HCT116 (cell line): ENCODE measurements at regions not wholly inside any gene's neighbourhood (a gene's known extent, or its start where the extent isn't known, plus 50 kb on each side); places are given as distances from the start of the nearest gene placed in this dataset.

Experiments
- ATAC-seq: fragments of 200-7000 bp; cut with Tn5 transposase; 2 replicates; pipeline ENCODE4 v1.9.1; 2020; ENCODE audit warnings: mild to moderate bottlenecking, moderate library complexity
- BruUV-seq: library from RNA; stranded (reverse); fragments of 400-500 nt; replicated peaks from 2 replicates; lab custom pipeline; 2021; lab: Mats Ljungman, UMichigan
- CTCF ChIA-PET: fragments of 300-600 bp; sonication (Branson Sonifier 250); formaldehyde crosslinking; loops from one replicate; lab custom pipeline; 2021; ENCODE audit warnings: antibody characterized with exemption; lab: Charles Lee
- POLR2A ChIA-PET: fragments of 300-600, 350-600 bp; sonication (Branson Sonifier 250); formaldehyde crosslinking; loops from one replicate; lab custom pipeline; 2021; ENCODE audit warnings: antibody characterized with exemption; lab: Charles Lee
- RAD21 ChIA-PET, 2 experiments: fragments of 300-600 bp; sonication (Branson Sonifier 250); formaldehyde crosslinking; loops; one replicate each; lab custom pipeline; 2023; ENCODE audit warnings: low total read pairs in 2 of 2; ENCODE audit not compliant: uncharacterized antibody in 2 of 2, unreplicated experiment in 2 of 2, low non-redundant PET in 1 of 2; lab: Charles Lee
- DNase-seq: peaks from one replicate; pipeline ENCODE4 v3.0.0-alpha.2; 2010; ENCODE audit warnings: low read depth, low spot score
- H2AFZ ChIP-seq: fragments of 200-600 bp; shearing (Covaris generic), sonication (generic); 2 replicates; pipeline ENCODE4 v1.6.1; 2017; ENCODE audit warnings: low read depth, mixed run types, mixed read lengths, antibody characterized with exemption, low read length; ENCODE audit not compliant: poor library complexity, severe bottlenecking
- H3K27ac ChIP-seq: 2 replicates; pipeline ENCODE4 v1.5.1; 2012; ENCODE audit warnings: low read depth, low read length
- H3K27me3 ChIP-seq: fragments of 200-600 bp; sonication (generic); 2 replicates; pipeline ENCODE4 v1.6.1; 2016; ENCODE audit warnings: mixed run types, low read length, mixed read lengths; ENCODE audit not compliant: insufficient read depth
- H3K36me3 ChIP-seq, 2 experiments: fragments of 200-500 bp in 1 of 2; fragments of 200-600 bp in 1 of 2; sonication (Bioruptor generic) in 1 of 2; sonication (generic) in 1 of 2; 2 replicates each; pipeline versions ENCODE4 v1.5.1 to v1.6.1; 2014 to 2016; ENCODE audit warnings: low read length in 2 of 2, inconsistent platforms in 1 of 2, mixed read lengths in 1 of 2, mixed run types in 1 of 2; ENCODE audit not compliant: insufficient read depth in 2 of 2, control insufficient read depth in 1 of 2
- H3K4me1 ChIP-seq, 2 experiments: fragments of 200-600 bp in 1 of 2; sonication (generic) in 1 of 2; 2 replicates each; pipeline versions ENCODE4 v1.5.1 to v1.6.1; 2012 to 2017; ENCODE audit warnings: low read length in 2 of 2, inconsistent platforms in 1 of 2, mild to moderate bottlenecking in 1 of 2, mixed read lengths in 1 of 2, mixed run types in 1 of 2, moderate library complexity in 1 of 2; ENCODE audit not compliant: insufficient read depth in 2 of 2, control insufficient read depth in 1 of 2
- H3K4me2 ChIP-seq: fragments of 200-600 bp; sonication (generic); 2 replicates; pipeline ENCODE4 v1.6.1; 2017; ENCODE audit warnings: mixed run types, low read length, mixed read lengths
- H3K4me3 ChIP-seq, 2 experiments: fragments of 200-600 bp in 1 of 2; sonication (generic) in 1 of 2; replicated peaks in 1 of 2; 2 replicates each; pipeline ENCODE4 v1.5.1; 2011 to 2016; ENCODE audit warnings: low read length in 2 of 2, control low read depth in 1 of 2, low read depth in 1 of 2, mild to moderate bottlenecking in 1 of 2, mixed read lengths in 1 of 2, mixed run types in 1 of 2
- H3K79me2 ChIP-seq: fragments of 200-600 bp; sonication (generic); 2 replicates; pipeline ENCODE4 v1.6.1; 2017; ENCODE audit warnings: mild to moderate bottlenecking, mixed run types, low read length, moderate library complexity, mixed read lengths; ENCODE audit not compliant: insufficient read depth
- H3K9ac ChIP-seq: fragments of 200-600 bp; sonication (generic); 2 replicates; pipeline ENCODE4 v1.6.1; 2016; ENCODE audit warnings: low read length, mixed read lengths
- H3K9me2 ChIP-seq: fragments of 200-600 bp; sonication (generic), shearing (Covaris generic); 2 replicates; pipeline ENCODE4 v1.6.1; 2017; ENCODE audit warnings: mixed run types, mild to moderate bottlenecking, moderate library complexity; ENCODE audit not compliant: insufficient read depth
- H3K9me3 ChIP-seq, 2 experiments: fragments of 200-500 bp in 1 of 2; fragments of 200-600 bp in 1 of 2; sonication (Bioruptor generic) in 1 of 2; sonication (generic) in 1 of 2; 2 replicates each; pipeline ENCODE4 v1.6.1; 2014 to 2017; ENCODE audit warnings: low read length in 2 of 2, mixed read lengths in 2 of 2, inconsistent platforms in 1 of 2, low read depth in 1 of 2, mild to moderate bottlenecking in 1 of 2, mixed run types in 1 of 2, moderate library complexity in 1 of 2; ENCODE audit not compliant: control insufficient read depth in 1 of 2, insufficient read depth in 1 of 2
- H4K20me1 ChIP-seq: fragments of 200-600 bp; sonication (generic), shearing (Covaris generic); 2 replicates; pipeline ENCODE4 v1.6.1; 2017; ENCODE audit warnings: mixed run types, mild to moderate bottlenecking, moderate library complexity; ENCODE audit not compliant: insufficient read depth
- CEBPB ChIP-seq: IDR thresholded peaks from 2 replicates; pipeline ENCODE4 v1.6.1; 2012; ENCODE audit warnings: low read depth
- EGR1 ChIP-seq: IDR thresholded peaks from 2 replicates; pipeline ENCODE4 v1.6.1; 2012; ENCODE audit warnings: low read depth
- ELF1 ChIP-seq: IDR thresholded peaks from 2 replicates; pipeline ENCODE4 v1.6.1; 2012; ENCODE audit warnings: low read depth, borderline replicate concordance
- EZH2 ChIP-seq: fragments of 200-600 bp; sonication (generic); IDR thresholded peaks from 2 replicates; pipeline ENCODE4 v1.6.1; 2017; ENCODE audit warnings: antibody characterized with exemption, mixed run types
- EZH2phosphoT487 ChIP-seq: fragments of 200-600 bp; IDR thresholded peaks from 2 replicates; pipeline ENCODE4 v1.6.1; 2018; ENCODE audit warnings: antibody characterized with exemption, borderline replicate concordance
- JUND ChIP-seq: IDR thresholded peaks from 2 replicates; pipeline ENCODE4 v1.6.1; 2012
- POLR2A ChIP-seq: IDR thresholded peaks from 2 replicates; pipeline ENCODE4 v1.7.0; 2011; ENCODE audit warnings: borderline replicate concordance; ENCODE audit not compliant: insufficient read depth, insufficient read length; ENCODE audit errors: extremely low read depth
- SP1 ChIP-seq: IDR thresholded peaks from 2 replicates; pipeline ENCODE4 v1.6.1; 2012; ENCODE audit warnings: low read depth
- SRF ChIP-seq: IDR thresholded peaks from 2 replicates; pipeline ENCODE4 v1.6.1; 2012; ENCODE audit warnings: low read depth
- ZFX ChIP-seq: fragments of 450-650 bp; IDR thresholded peaks from 2 replicates; pipeline ENCODE4 v1.6.1; 2017
- ZNF274 ChIP-seq: fragments of 200-500 bp; sonication (Bioruptor generic); IDR thresholded peaks from 2 replicates; pipeline ENCODE4 v1.6.1; 2014; ENCODE audit warnings: mild to moderate bottlenecking, low read depth, low read length, inconsistent platforms
- intact Hi-C: fragments of 100-400 bp; cut with micrococcal nuclease; formaldehyde crosslinking; loops from 2 replicates; pipeline ENCODE4 v1.10.0; 2022
- TF ChIP-seq, protein P1 (sequence below): IDR thresholded peaks from 2 replicates; pipeline ENCODE4 v1.6.1; 2012
- TF ChIP-seq, protein P2 (sequence below): IDR thresholded peaks from 2 replicates; pipeline ENCODE4 v1.6.1; 2012; ENCODE audit warnings: low read depth

DNA sequence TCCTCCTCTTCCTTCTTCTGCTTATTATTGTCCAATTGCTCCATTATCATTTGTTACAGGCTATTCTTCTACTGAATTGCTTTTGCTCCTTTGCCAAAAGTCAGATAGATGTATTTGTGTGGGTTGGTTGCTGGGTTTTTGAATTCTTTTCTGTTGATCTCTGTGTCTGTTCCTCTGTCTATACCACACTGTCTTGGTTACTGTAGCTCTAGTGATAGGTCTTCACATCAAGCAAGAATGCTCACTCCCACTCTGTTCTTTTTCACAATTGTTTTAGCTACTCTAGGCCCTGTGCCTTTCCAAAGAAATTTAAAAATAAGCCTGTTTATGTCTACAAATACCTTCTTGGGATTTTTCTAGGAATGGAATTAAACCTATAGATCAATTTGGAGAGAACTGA, 217.2 kb downstream of the GALR1 start:
- ChIA-PET CTCF (no interaction called here), RAD21 (no interaction called here), POLR2A (no interaction called here)
- no peaks in the 10 kb centered on the region for H3K9me2 ChIP-seq
- no peak overlapping the region for H3K27ac ChIP-seq
- no peaks in the 10 kb centered on the region for H3K36me3 ChIP-seq
- no peak overlapping the region for H3K4me3 ChIP-seq
- no peaks in the 10 kb centered on the region for H3K4me1 ChIP-seq
- no peak for TF ChIP-seq EGR1
- TF ChIP-seq ZNF274, result no peak
- TF ChIP-seq SRF, result no peak
- no peak for TF ChIP-seq ELF1
- TF ChIP-seq EZH2phosphoT487, result no peak
- no peak for TF ChIP-seq CEBPB
- TF ChIP-seq, protein P1, sequence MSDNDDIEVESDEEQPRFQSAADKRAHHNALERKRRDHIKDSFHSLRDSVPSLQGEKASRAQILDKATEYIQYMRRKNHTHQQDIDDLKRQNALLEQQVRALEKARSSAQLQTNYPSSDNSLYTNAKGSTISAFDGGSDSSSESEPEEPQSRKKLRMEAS, result no peak
- no peak for TF ChIP-seq JUND
- no peak for TF ChIP-seq ZFX
- TF ChIP-seq SP1, result no peak
- TF ChIP-seq, protein P2, sequence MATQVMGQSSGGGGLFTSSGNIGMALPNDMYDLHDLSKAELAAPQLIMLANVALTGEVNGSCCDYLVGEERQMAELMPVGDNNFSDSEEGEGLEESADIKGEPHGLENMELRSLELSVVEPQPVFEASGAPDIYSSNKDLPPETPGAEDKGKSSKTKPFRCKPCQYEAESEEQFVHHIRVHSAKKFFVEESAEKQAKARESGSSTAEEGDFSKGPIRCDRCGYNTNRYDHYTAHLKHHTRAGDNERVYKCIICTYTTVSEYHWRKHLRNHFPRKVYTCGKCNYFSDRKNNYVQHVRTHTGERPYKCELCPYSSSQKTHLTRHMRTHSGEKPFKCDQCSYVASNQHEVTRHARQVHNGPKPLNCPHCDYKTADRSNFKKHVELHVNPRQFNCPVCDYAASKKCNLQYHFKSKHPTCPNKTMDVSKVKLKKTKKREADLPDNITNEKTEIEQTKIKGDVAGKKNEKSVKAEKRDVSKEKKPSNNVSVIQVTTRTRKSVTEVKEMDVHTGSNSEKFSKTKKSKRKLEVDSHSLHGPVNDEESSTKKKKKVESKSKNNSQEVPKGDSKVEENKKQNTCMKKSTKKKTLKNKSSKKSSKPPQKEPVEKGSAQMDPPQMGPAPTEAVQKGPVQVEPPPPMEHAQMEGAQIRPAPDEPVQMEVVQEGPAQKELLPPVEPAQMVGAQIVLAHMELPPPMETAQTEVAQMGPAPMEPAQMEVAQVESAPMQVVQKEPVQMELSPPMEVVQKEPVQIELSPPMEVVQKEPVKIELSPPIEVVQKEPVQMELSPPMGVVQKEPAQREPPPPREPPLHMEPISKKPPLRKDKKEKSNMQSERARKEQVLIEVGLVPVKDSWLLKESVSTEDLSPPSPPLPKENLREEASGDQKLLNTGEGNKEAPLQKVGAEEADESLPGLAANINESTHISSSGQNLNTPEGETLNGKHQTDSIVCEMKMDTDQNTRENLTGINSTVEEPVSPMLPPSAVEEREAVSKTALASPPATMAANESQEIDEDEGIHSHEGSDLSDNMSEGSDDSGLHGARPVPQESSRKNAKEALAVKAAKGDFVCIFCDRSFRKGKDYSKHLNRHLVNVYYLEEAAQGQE, result no peak
- no peak for TF ChIP-seq EZH2
- no peak for TF ChIP-seq POLR2A
- no TSS peak for BruUV-seq
- H3K9ac ChIP-seq, result no peak overlapping the region
- no peaks in the 10 kb centered on the region for H3K9me3 ChIP-seq
- ATAC-seq, result no peak
- H3K27me3 ChIP-seq, result no peaks in the 10 kb centered on the region
- no peak for DNase-seq
- H2AFZ ChIP-seq, result no peak overlapping the region
- H3K79me2 ChIP-seq, result no peaks in the 10 kb centered on the region
- H4K20me1 ChIP-seq, result no peaks in the 10 kb centered on the region
- intact Hi-C loops, result no loop called here
- H3K4me2 ChIP-seq, result no peak overlapping the region
